ENCODE measurements at regions not wholly inside any gene's neighbourhood (a gene's known extent, or its start where the extent isn't known, plus 50 kb on each side); places are given as distances from the start of the nearest gene placed in this dataset.

DNA sequence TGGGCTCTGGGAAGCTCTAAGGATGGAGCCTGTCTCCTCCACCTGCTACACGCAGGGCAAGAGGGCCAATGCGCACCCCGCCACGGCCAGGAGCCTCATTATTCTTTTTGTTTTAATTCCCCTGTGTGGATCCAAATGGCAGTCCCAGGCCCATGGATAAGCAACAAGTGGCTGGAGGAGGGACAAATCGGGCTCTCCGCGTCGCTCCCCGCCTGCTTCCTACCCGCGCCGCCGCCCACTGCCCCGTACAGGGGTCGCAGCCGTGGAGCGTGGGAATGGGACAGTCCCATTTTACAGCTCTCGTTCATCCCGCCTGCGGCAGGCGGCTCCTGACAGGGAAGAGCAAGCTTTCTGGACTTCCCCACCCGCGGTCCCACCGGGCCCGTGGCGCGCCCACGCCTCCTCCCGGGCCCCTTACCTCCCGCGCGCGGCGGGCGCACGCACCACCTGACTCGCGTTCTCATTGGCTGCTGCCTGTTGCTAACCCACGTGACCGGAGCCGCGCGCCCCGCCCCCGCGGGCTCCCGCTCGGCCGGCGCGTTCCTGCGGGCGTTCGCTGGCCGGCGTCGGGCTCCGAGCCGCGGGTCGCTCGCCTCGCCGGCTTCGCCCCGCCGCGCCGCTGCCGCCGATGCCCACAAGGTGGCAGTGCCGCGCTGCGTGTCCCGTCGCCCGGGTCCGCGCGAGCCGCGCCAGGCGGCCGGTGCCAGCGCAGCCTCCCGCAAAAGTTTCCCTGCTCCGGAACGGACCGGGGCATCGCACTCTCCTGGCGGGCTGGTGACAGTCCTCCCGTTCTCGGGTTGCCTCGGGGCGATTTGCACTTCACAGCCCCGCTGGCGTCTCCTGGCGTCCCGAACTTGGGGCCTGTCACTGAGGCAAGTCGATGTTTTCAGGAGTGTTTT lies 93.3 kb downstream of the CD83 start (continued):
- TF ChIP-seq, protein P1, sequence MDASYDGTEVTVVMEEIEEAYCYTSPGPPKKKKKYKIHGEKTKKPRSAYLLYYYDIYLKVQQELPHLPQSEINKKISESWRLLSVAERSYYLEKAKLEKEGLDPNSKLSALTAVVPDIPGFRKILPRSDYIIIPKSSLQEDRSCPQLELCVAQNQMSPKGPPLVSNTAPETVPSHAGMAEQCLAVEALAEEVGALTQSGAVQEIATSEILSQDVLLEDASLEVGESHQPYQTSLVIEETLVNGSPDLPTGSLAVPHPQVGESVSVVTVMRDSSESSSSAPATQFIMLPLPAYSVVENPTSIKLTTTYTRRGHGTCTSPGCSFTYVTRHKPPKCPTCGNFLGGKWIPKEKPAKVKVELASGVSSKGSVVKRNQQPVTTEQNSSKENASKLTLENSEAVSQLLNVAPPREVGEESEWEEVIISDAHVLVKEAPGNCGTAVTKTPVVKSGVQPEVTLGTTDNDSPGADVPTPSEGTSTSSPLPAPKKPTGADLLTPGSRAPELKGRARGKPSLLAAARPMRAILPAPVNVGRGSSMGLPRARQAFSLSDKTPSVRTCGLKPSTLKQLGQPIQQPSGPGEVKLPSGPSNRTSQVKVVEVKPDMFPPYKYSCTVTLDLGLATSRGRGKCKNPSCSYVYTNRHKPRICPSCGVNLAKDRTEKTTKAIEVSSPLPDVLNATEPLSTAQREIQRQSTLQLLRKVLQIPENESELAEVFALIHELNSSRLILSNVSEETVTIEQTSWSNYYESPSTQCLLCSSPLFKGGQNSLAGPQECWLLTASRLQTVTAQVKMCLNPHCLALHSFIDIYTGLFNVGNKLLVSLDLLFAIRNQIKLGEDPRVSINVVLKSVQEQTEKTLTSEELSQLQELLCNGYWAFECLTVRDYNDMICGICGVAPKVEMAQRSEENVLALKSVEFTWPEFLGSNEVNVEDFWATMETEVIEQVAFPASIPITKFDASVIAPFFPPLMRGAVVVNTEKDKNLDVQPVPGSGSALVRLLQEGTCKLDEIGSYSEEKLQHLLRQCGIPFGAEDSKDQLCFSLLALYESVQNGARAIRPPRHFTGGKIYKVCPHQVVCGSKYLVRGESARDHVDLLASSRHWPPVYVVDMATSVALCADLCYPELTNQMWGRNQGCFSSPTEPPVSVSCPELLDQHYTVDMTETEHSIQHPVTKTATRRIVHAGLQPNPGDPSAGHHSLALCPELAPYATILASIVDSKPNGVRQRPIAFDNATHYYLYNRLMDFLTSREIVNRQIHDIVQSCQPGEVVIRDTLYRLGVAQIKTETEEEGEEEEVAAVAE (CRISPR knock-in tag; IDR thresholded peaks at IDR 0.05; ENCODE audit: borderline replicate concordance), result 0 out of 2 replicates have a peak, but pooled peaks have one; percentile 21
- TF ChIP-seq FOXA1 (IDR thresholded peaks at IDR 0.05), result no peak
- no peak; the same call in 1 of the 2 replicates for TF ChIP-seq FOXA1 (CRISPR knock-in tag; IDR thresholded peaks at IDR 0.05)
- peak; percentile 61 for TF ChIP-seq RAD51 (IDR thresholded peaks at IDR 0.05; ENCODE audit: borderline replicate concordance)
- TF ChIP-seq, protein P2, sequence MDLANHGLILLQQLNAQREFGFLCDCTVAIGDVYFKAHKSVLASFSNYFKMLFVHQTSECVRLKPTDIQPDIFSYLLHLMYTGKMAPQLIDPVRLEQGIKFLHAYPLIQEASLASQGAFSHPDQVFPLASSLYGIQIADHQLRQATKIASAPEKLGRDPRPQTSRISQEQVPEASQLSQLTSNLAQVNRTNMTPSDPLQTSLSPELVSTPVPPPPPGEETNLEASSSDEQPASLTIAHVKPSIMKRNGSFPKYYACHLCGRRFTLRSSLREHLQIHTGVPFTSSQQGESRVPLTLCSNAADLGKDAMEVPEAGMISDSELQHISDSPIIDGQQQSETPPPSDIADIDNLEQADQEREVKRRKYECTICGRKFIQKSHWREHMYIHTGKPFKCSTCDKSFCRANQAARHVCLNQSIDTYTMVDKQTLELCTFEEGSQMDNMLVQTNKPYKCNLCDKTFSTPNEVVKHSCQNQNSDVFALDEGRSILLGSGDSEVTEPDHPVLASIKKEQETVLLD (CRISPR knock-in tag; IDR thresholded peaks at IDR 0.05; ENCODE audit: low read depth), result peak; percentile 56; the same call in 1 of the 2 replicates
- TF ChIP-seq LCORL (IDR thresholded peaks at IDR 0.05), result no peak
- TF ChIP-seq LCORL (CRISPR knock-in tag; IDR thresholded peaks at IDR 0.05), result 0 out of 2 replicates have a peak, but pooled peaks have one; percentile 41

All from HepG2 (cell line).